BJ (cell line): ENCODE measurements at regions not wholly inside any gene's neighbourhood (a gene's known extent, or its start where the extent isn't known, plus 50 kb on each side); places are given as distances from the start of the nearest gene placed in this dataset.

Source experiments
- CTCF ChIA-PET: fragments of 350-600 bp; formaldehyde crosslinking; extraction: SDS; loops from one replicate; lab custom pipeline; 2021; ENCODE audit warnings: antibody characterized with exemption, inconsistent platforms; lab: Yijun Ruan, JAX
- POLR2A ChIA-PET: fragments of 300-600 bp; sonication (Branson Sonifier 250); formaldehyde crosslinking; extraction: SDS; loops from one replicate; lab custom pipeline; 2021; ENCODE audit warnings: antibody characterized with exemption; lab: Charles Lee
- DNase-seq: peaks from one replicate; pipeline ENCODE4 v3.0.0-alpha.2; 2011; ENCODE audit warnings: low read depth
- H3K27me3 ChIP-seq: 2 replicates; pipeline ENCODE4 v1.6.0; 2011; ENCODE audit warnings: low read length; ENCODE audit not compliant: control insufficient read depth, insufficient read depth
- H3K36me3 ChIP-seq: 2 replicates; pipeline ENCODE4 v1.5.1; 2011; ENCODE audit warnings: low read length; ENCODE audit not compliant: control insufficient read depth, insufficient read depth
- H3K4me3 ChIP-seq: 2 replicates; pipeline ENCODE4 v1.5.1; 2011; ENCODE audit warnings: low read depth, mild to moderate bottlenecking, control low read depth, low read length
- CTCF ChIP-seq: IDR thresholded peaks from 2 replicates; pipeline ENCODE4 v1.5.1; 2011; ENCODE audit warnings: low read depth, mild to moderate bottlenecking, control low read depth, inconsistent platforms, low read length, moderate library complexity; ENCODE audit not compliant: insufficient read depth

DNA sequence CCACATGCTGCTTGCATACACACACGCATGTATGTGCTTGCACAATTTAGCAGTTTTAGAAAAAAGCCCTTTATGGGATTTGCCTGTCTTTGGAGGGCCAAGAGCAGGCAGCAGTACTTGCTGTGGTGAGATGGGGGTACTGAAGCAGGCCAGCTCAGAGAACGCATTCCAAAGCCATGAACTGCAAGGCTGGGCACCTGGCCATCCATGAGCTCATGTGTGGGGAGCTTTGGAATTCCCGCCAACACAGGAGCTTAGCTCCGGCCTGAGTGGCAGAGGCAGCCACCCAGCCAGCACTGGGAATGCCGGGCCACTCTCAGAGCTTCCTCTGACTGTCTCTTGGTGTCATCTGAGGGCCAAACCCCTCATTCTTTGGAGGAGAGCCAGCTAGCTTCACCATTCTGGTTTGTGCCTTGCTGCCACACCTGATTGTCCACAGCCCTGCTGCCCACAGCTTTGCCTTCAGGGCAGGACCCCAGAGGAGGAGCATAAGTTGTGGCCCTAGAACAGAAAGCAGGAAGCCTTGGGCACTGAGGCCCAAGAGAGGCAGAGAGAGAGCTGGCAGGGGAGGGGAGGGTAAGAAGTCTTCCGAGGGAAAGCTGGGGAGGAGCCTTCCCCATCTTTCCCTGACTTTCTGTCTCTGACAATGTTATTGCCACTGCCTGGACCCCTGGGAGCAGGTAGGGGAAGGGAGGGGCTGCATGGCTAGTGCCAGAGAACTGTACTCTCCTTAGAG lies 92.1 kb upstream of the POU3F1 start:
- POLR2A ChIA-PET = no interaction called here
- no peaks in the 10 kb centered on the region for H3K36me3 ChIP-seq
- DNase-seq = peak; percentile 87
- TF ChIP-seq CTCF = peak; percentile 40; the same call in 1 of the 2 replicates
- H3K4me3 ChIP-seq = no peak overlapping the region
- CTCF ChIA-PET = interaction anchor here (0.6 to 1.3 kb wide), 7 partner anchors 14 to 66 kb away, joined by 3 to 5 read pairs (median 3); no protein-coding TSS in a partner anchor
- peaks cover 43% of the 10 kb centered on the region for H3K27me3 ChIP-seq

GRCh38 chr1:38137164-38137563 lies 90.6 kb upstream of the POU3F1 start:
- ChIA-PET CTCF (no interaction called here), POLR2A (no interaction called here)
- TF ChIP-seq CTCF = no peak
- Histone ChIP-seq H3K36me3 (no peaks in the 10 kb centered on the region), H3K27me3 (peaks cover 47% of the 10 kb centered on the region), H3K4me3 (no peak overlapping the region)
- DNase-seq = no peak

DNA sequence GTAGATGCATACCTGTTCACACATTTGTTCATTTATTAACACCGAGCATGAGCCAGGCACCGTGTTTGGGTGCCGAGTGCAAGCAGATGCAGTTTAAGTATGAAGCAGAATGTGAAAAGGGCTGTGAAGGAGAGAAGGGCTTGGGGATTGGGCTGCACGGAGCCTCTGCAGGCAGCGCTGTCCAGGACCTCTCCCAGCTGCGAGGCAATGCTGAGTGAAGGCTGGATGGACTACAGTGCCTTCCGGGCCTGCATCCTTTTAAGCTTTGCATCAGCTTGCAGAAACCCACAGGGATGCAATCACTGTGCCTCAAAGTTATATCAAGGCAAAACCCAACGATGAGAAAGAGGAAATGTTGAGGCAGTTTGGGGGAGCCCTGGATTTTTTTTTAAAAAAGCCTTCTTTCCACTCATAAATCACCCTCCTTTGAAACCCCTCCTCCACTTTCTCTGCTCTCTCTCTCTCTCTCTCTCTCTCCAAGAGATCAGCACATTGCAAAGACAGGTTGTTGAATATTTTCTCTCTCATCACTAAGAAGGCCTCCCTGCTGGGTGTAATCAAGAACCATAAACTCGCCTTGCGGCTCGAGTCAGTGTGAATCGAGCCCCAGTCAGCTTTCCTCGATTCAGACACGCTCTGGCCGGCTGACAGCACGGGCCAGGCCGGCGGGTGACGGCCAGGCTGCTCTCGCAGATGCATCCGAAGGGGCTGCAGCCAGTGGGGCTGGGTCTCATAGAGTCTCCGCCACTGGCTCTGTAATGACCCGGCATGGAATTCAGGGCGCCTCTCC lies 89.2 kb upstream of the POU3F1 start:
- ChIA-PET CTCF (interaction anchor here (0.6 kb wide), 2 partner anchors 17 to 32 kb away, joined by 3 read pairs; no protein-coding TSS in a partner anchor), POLR2A (no interaction called here)
- TF ChIP-seq CTCF = no peak
- no peak for DNase-seq
- Histone ChIP-seq H3K27me3 (peaks cover 48% of the 10 kb centered on the region), H3K4me3 (no peak overlapping the region), H3K36me3 (no peaks in the 10 kb centered on the region)

DNA sequence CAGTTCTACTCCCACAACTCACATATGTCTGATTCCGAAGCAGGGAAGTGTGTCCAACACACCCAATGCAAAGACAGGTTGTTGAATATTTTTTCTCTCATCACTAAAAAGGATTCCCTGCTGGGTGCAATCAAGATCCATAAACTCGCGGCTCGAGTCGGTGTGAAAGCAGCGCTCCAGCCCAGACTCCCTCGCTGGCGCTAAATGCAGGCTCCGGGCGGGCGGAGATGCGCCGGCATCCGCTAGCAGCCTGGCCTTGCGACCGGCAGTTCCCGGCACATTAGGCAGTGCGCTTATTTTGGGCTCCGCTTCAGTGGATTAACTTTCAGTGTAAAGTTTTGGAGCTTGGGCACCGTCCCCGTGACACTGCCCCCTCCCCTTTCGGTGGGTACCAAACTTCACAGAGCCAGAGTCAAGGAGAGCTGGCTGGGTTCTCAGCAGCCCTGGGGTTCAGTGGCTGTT lies 87.7 kb upstream of the POU3F1 start:
- Histone ChIP-seq H3K27me3 (peaks cover 47% of the 10 kb centered on the region), H3K4me3 (no peak overlapping the region), H3K36me3 (no peaks in the 10 kb centered on the region)
- ChIA-PET CTCF (no interaction called here), POLR2A (no interaction called here)
- DNase-seq = no peak
- no peak for TF ChIP-seq CTCF

- DNase-seq = no peak
- H3K4me3 ChIP-seq = no peak overlapping the region
- CTCF ChIA-PET = interaction anchor here (1.2 kb wide), 1 partner anchor 28 kb away, joined by 3 read pairs; no protein-coding TSS in a partner anchor
- no peak for TF ChIP-seq CTCF
- H3K27me3 ChIP-seq = peaks cover 47% of the 10 kb centered on the region
- H3K36me3 ChIP-seq = no peaks in the 10 kb centered on the region
- POLR2A ChIA-PET = no interaction called here
Observed at GRCh38 chr1:38133756-38134155, 87.2 kb upstream of the POU3F1 start.
